HG03060 (cell line): ENCODE measurements at regions not wholly inside any gene's neighbourhood (a gene's known extent, or its start where the extent isn't known, plus 50 kb on each side); places are given as distances from the start of the nearest gene placed in this dataset.

ENCODE experiments used
- ATAC-seq: cut with Tn5 transposase; IDR thresholded peaks from one replicate; pipeline ENCODE4 v1.9.1; 2021; ENCODE audit warnings: low read depth, moderate number of reproducible peaks; ENCODE audit not compliant: unreplicated experiment

DNA sequence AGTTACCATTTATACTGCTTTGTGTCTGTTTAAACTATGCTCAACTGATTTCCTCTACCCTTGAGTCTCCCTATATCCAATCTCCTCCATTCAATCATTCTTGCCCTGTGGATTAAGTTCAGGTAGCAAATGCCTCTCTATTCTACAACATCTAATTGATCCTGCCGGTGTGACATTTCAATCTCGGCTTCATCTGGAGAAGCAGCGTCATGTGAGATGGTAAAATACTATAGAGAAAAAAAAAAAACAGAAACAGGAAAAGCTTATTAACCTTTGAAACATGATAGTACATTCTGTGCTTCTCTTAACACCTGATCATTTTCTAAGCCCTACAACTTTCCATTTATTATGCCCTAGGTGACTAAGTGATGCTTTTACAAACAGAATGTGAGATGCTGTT is 89.4 kb downstream of the KCTD12 start:
- no peak for ATAC-seq

DNA sequence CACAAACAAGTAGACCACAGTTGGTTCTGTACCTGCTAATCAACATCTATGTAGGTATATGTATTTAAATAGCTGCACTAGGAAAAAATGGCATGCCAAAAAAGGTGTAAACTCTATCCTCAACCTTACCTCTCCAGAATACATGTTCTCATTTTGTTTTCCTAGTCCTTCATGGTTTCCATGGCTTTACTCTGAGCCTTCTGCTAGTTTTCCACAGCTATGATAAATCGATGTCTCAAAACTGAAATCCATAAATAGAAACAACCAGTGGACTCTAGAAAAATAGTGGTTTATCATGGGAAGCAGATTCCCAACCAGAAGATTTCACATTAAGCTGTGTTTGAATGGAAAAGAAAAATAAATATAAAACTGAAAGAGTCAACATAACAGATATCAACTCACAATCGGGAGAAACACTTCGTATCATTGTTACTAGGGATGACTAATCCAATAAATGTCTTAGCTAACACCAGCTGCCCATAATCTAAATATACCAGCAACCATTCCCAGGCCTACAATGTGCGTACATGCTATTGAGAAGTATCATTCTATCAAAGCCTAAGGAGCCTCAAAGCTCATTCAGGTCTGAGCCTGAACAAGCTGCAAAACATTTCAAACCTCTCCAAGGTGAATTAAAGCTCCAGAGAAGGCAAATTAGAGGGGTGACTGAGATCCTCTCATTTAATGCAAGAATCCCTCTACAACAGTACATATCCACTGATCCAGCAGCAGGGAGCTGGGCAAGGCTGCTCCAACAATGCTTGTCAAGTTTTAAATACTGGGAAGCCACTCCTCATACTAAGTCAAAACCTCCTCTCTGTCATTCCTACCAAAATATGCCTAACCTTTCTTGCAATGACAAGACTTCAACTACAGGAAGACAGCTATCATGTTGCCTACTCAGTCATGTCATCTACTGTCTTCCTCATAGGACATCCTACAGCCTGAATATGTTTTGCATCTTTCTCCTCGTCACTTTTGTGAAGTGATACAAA is 90.2 kb downstream of the KCTD12 start:
- no peak for ATAC-seq

DNA sequence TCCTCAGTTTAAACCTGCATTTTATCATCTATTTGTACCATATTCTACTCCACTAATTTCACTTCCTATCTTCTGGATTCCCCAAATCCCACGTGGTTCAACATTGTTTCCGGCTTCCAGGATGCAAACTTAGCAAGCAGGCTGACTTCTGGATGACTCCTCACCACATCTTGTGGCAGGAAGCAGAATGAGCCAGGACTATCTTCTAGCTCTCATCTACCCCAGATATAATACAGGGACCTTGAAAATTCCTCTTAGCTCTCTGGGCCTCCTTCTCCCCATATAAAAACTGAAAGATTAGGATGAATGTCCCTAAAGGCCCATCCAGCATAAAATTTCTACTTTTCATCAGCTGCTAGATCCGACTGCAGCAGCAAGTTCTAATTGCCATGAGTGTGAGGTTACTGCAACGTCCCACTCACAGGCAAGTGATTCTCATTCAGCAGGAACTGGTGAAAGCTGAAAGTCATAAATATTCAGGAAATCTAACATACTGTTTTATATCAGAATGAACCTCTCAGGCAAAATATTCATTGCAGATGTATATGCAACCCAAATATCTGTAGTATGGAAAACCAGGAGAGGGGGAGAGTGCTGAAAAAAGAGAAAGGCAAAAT is 93.4 kb downstream of the KCTD12 start:
- no peak for ATAC-seq

DNA sequence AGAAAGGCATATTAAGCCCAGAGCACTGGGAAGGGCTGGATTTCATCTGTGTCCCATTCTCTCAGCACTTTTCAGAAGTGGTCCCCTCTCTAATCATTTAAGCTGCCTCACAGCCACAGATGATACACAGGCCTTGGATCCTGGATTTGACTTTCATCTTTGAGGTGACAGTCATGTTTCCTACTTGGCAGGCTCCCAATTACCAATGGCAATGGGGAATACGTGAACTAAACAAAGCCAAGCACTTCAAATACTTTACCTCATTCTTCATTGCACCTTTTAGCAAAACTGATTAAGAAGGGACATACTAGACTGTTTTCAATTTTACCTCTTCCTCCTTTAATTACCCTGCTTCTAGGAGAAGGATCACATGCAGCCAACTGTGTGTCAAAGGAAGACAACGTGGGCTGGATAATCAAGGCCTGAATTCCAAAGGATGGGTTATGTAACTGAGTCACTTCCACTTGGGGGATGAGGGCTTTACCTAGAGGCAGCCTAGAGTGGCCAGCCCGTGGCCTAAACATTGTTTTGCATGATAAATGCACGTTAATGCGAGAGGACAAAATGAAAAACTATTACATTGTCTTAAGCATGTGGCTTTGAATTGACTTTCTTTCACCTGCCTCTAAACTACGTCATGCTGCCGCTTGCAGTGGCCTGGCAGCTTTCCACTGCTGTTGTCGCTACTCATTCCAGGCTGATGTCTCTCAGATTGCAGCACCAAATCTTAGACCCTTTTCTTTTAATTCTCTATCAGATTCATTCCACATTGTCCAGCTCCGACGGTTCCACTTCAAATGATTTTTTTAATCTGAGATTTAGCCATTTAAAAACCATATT is 95.0 kb downstream of the KCTD12 start:
- ATAC-seq, result no peak

DNA sequence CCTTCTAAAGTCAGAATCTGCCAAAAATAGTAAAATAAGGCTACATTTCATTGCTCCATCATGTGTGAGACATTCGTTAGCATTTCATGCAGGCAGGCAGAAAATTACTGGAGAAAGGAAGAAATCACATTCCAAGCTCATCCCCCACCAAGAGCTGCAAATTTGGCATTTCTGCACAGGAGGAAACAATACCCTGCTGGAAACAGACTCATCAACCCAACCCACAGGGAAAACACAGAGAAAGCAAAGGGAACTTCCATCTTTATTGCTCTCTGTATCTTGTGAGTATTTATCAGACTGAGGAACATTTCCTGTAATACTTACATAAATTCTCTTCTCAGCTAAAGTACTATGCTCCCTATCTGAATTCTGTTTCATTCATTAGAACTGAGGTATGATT is 95.7 kb downstream of the KCTD12 start:
- no peak for ATAC-seq

DNA sequence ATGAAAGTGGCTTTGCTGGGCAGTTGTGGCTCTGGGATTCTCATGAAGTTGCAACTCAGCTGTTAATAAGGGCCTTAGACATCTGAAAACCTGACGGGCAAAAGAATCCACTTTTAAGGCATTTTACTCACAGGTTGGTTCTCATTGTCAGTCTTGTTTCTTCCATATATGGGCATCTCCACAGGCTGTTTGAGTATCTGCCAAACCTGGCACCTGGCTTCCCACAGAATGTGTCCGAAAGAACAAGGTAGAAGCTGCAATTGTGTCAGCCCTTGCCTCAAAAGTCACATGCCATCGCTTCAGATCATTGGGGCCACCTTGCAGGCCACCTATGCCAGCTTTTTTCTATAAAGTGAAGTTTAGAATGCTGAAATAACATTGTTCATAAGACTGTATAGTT is 102.4 kb downstream of the KCTD12 start:
- ATAC-seq, result no peak

DNA sequence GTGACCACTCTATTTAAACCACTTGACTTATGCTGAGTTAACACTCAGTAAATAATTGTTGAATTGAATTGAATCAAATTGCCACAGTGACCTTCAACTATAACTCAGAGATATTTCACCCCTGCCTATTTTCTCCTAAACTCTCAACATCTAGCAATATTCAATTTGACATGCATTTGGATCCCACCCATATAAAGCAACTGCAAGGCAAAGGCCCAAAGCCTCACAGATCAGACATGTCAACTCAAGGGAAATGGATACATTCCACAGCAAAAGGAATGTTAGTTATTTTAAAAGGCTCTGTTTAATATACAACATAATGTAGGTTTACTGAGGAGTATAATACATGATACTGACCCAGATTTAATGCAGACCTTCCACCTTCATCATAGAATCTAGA is 107.4 kb downstream of the KCTD12 start:
- no peak for ATAC-seq

DNA sequence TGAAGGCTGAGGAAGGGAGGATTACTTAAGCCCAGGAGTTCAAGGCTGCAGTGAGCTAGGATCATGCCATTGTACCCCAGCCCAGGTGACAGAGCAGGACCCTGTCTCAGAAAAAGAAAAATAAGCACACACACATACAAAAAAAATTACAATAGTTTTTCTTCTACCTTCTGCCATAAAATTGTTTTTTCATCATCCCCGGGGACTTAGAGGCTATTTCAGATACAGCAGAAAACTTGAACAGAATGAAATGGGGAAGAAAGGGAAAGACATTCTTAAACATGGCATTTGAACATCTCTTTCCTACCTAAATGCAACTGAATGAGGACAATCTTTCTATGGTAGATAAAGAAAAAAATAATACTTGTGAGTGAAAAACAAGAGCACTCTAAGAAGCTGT is 109.1 kb downstream of the KCTD12 start:
- ATAC-seq, result no peak

DNA sequence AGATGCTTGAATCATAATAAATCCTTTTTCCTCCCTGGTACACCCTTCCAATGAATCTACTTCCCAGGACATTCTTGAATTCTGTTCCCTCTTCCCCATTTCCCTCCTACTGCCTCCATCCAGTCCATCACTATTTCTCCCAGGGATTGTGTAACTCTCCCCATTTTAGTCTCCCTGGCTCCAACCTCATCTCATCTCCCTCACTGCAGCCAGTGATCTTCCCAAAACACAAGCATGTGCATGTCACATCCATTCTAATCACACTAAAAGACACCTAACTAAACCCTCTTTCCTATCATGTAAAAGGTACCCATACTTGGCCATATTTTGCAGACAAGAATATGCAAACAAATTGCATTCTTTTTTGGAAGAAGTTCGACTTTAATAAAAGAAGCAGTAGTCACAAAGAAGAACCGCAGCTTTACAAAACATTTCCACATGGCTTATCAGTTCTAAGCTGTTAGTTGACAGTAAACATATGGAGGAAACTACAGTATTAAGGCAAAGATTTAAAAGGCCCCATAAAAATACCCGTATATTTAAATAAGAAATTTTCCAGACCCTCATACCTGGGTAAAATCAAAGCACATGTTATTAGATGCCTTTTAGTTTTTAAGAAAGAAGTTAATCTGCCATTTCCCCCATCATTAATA is 111.0 kb downstream of the KCTD12 start:
- ATAC-seq, result no peak

DNA sequence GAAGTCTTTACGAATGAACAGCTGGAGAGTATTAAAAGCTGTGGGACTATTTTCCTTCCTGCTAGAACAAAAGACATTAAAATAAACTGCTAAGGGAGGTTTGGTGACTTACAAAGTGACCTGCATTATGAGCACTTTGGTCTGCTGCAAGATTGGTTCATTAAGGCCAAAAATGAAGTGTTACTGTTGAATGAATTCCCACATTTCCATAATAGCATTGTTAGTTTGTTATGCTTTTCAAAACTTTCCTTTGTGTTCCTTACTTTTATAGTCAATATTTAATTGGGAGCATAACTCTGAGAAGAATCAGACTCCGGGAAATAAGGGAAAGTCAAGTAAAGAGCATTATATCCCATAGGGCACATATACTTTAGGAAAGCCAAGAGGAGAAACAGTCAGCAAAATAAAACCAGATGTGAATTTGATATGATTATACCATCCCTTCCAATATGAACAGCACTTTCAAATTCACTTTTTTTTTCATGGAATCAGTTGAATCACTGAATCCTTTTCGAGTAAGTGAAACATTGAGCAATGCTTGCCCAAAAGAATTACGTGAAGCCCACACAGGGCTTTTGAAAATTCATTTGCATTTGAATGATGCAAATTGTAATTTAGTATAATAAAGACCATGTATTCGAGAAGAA is 112.6 kb downstream of the KCTD12 start:
- ATAC-seq, result no peak

DNA sequence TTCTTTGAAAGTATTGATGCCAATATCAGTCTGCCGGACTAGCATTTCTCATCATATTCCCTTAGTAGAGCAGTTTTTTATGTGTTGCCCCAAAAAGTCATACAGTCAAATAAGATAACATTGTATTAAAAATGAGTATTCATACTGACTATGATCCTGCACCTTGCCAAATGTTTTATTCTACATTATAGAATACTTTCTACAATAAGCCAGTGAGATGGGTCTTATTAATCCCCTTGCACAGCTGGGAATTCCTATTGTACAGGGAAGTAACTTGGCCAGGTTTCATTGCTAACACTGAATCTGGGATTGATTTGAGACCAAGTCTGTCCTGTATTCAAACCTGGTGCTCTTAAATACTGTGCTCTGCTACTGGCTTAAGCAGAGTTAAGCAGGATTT is 114.0 kb downstream of the KCTD12 start:
- no peak for ATAC-seq

DNA sequence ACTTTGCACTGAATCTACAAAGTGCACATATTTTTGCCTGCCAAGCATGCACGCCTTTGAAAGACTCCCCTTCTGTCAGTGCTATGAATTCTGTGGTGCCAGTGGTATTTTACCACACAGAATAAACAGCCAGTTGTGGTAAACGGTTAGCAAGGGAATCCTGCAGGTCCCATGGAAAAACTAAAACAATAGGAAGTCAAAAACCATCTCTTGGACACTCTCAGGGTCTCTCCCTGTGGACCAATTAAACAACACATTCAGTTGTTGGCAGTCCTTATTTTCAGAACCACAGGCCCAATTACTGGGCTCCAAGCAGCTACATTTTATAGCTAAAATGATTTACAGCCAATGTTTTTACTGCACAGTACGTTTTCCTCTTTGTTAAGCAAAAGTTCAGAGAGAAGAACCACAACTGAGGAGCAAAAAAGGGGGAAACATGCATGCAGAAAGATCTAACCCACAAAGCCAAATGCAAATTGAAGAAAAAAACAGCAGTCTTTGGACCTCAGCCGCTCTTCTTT is 116.9 kb downstream of the KCTD12 start:
- no peak for ATAC-seq

DNA sequence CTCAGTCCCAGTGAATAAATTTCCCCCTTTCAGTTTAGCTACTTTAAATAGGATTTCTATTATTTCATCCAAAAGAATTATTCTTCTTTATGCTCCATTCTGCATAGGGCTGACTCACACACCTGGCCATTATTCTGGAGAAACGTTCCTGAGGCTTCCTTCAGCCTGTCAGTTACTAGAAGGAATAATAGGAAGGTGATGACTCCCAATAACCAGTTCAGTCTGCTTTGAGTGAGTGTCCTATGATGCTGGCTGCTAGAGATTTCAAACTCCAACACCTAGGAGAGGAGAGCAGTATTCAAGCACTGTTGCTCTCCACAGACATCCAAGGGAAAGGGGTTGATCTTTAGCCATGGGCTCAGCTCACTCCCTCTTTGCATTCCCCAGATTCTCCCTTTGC is 117.8 kb downstream of the KCTD12 start:
- no peak for ATAC-seq

DNA sequence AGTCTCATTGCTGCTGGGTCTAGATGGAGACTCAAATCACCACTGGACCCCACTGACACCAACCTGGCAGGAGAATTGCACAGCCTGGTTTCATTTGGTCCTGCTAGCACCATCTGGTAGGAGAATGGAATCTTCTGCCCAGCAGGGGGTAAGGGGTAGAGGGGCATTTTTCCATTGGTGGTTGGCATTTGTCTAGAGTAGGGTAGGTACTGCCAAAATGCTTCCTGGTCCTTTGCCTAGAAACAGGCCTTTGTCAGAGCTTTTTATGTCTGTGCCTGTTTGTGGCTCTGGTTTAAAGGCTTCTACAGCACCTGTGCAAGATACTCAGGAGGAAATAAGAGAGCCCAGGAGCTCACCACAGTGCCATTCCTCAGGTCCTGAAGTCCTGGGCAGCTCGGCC is 121.3 kb downstream of the KCTD12 start:
- ATAC-seq, result no peak

DNA sequence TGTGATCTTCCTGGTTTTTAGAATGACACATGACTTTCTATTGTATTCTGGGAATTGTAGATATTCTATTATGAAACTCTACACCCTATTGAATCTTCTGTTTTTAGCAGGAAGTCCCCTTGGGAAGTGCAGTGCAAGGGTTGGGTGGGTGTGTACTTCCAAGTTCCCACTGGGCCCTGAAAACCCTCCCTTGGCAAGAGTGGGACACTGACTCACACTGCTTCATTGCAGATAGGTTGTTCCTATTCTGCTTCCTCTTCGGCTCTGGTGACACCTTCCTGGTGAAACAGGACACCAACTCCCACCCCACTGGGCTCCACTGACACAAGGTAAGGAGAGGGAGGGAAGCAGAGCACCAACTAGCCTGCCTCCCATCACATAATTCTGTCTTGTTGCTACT is 121.8 kb downstream of the KCTD12 start:
- ATAC-seq, result no peak

DNA sequence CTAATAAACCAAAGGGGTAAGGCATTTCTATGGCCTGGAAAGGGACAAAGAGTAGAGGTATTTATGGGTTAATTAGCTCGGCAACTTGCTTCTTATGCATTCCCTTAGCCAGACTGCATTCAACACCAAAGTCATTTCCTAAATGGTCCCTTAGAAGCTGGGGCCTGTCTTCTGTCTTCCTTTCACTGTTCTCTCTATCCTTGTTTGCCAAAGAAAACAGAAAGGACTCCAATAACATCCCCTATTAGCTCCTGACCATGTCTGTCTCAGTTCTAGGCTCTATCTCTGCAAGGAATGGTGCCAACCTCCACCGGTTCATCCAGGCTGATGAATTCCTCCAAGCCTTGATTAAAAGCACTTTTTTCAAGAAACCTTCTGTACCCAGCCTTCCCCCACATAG is 123.5 kb downstream of the KCTD12 start:
- ATAC-seq, result no peak

DNA sequence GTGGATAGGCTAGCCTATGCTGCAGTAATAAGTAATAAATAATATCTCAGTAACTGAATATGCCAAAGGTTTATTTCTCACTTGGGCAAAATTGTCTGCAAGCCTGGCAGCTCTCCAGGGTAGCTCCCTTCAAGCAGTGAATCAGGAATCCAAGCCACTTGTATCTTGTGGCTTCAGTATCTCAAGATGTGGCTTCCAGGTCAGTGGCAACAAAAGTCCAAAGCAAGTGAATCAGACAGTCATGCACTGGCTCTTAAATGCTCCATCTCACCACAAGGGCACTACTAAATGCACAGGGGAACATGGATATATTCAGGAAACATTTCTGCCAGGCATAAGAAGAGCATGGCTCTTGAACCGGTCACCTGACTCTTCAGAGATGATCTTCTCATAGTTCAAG is 126.3 kb downstream of the KCTD12 start:
- ATAC-seq, result no peak

DNA sequence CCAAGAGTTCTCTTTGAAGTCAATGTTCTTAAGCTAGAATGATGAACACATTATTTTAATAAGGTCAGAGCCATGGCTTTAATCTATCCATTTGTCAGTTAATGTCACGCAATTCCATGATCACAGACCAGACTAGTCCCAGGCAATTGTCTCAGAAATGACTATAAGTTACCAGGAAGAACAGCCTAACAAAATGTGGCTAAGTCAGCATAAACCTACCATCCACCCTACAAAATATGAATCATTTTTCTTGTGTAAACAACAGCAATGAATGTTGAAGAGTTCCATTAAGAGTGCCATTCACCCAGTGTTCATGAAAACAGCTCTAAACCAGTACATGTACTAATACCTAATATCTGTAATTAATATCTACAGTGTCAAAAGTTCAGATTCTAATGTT is 127.5 kb downstream of the KCTD12 start:
- no peak for ATAC-seq

DNA sequence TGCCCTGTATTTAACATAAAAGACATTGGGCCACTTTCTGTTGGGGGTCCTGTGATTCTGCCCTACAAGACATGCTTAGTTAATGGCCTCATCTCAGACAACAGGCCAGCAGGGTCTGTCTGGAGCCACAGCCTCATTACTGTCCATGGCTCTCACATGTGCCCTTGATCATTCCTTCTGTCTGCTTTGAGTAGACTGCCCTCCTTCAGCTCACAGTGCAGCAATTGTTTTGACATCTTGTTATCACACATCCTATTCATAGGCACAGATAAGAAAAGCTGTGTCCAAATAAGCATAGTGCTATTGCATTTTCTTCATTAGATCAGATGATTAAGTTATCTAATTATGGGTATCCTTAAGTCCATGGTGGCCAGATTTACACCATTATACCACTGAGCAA is 127.9 kb downstream of the KCTD12 start:
- ATAC-seq, result no peak

DNA sequence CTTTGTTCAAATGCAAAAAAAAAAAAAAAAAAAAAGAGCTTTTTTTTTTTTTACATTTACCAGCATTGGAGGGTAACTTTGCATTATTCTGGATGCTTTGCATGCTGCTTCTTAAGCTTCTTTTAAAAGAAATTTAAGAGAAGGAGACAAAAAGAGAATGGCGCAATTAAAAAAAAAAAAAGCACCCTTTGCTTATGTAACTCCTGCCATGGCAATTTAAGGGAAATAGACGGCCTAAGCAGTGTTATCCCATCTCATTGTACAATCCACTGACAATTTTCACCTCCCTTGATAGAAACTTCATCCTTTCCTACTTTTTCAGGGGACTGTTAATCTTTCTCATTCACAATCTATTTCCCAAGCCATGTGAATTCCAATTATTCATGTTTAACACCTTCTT is 129.8 kb downstream of the KCTD12 start:
- ATAC-seq, result no peak
